NCI-H510A (cell line): ENCODE measurements at regions not wholly inside any gene's neighbourhood (a gene's known extent, or its start where the extent isn't known, plus 50 kb on each side); places are given as distances from the start of the nearest gene placed in this dataset.

ENCODE experiments used
- DNase-seq: peaks from one replicate; lab custom pipeline; 2025; lab: John Stamatoyannopoulos, UW

- no peak for DNase-seq
These were observed 414.7 kb upstream of the PIK3C3 start for GRCh38 chr18:41540237-41540871.

- no peak for DNase-seq
These were observed 416.3 kb upstream of the PIK3C3 start for GRCh38 chr18:41538751-41539150.

- DNase-seq = no peak
These were observed 417.4 kb upstream of the PIK3C3 start for GRCh38 chr18:41537666-41538065.

- no peak for DNase-seq
These were observed 422.5 kb upstream of the PIK3C3 start for GRCh38 chr18:41532344-41533086.

GRCh38 chr18:41530970-41531369, 424.1 kb upstream of the PIK3C3 start:
- DNase-seq = no peak

GRCh38 chr18:41529093-41529492, 425.9 kb upstream of the PIK3C3 start:
- DNase-seq = no peak

GRCh38 chr18:41526054-41526453, 429.0 kb upstream of the PIK3C3 start:
- DNase-seq = no peak

GRCh38 chr18:41524674-41525470, 430.2 kb upstream of the PIK3C3 start:
- no peak for DNase-seq

- DNase-seq = no peak
These were observed 437.9 kb upstream of the PIK3C3 start for GRCh38 chr18:41517142-41517541.

GRCh38 chr18:41513438-41513837, 441.6 kb upstream of the PIK3C3 start:
- DNase-seq = no peak

GRCh38 chr18:41504316-41504715, 450.7 kb upstream of the PIK3C3 start:
- DNase-seq = no peak

GRCh38 chr18:41501848-41502247, 453.2 kb upstream of the PIK3C3 start:
- DNase-seq = no peak

- no peak for DNase-seq
These were observed 455.7 kb upstream of the PIK3C3 start for GRCh38 chr18:41499345-41499744.

GRCh38 chr18:41490861-41491260, 464.2 kb upstream of the PIK3C3 start:
- DNase-seq = no peak

GRCh38 chr18:41486575-41486974, 468.5 kb upstream of the PIK3C3 start:
- no peak for DNase-seq

GRCh38 chr18:41484069-41484468, 471.0 kb upstream of the PIK3C3 start:
- no peak for DNase-seq

GRCh38 chr18:41482501-41482900, 472.5 kb upstream of the PIK3C3 start:
- no peak for DNase-seq

GRCh38 chr18:41466436-41467160, 488.4 kb upstream of the PIK3C3 start:
- DNase-seq = no peak

GRCh38 chr18:41465386-41465785, 489.6 kb upstream of the PIK3C3 start:
- DNase-seq = no peak

GRCh38 chr18:41464278-41464677, 490.8 kb upstream of the PIK3C3 start:
- no peak for DNase-seq

GRCh38 chr18:41462946-41463345, 492.1 kb upstream of the PIK3C3 start:
- DNase-seq = no peak

- DNase-seq = no peak
These were observed 493.9 kb upstream of the PIK3C3 start for GRCh38 chr18:41461114-41461513.
